ENCODE measurements at regions not wholly inside any gene's neighbourhood (a gene's known extent, or its start where the extent isn't known, plus 50 kb on each side); places are given as distances from the start of the nearest gene placed in this dataset.

- Histone ChIP-seq H3K4me3 (ENCODE audit: insufficient read depth, low read length, poor library complexity, severe bottlenecking) (no peak overlapping the region), H3K9me2 (replicated peaks; ENCODE audit: insufficient read depth, low read length) (no peaks in the 10 kb centered on the region), H4K20me1 (ENCODE audit: low read depth, low read length) (no peaks in the 10 kb centered on the region), H3F3A (ENCODE audit: insufficient read depth) (no peaks in the 10 kb centered on the region), H3K27me3 (ENCODE audit: low read length) (no peaks in the 10 kb centered on the region), H2AFZ (ENCODE audit: low read depth, low read length, severe bottlenecking) (no peak overlapping the region), H3K27ac (ENCODE audit: low read depth, low read length) (no peak overlapping the region), H3K79me2 (ENCODE audit: insufficient read depth, low read length) (no peaks in the 10 kb centered on the region), H3K9me3 (ENCODE audit: insufficient read depth, low read length) (no peaks in the 10 kb centered on the region), H3K9ac (ENCODE audit: low read length) (no peak overlapping the region), H3K36me3 (ENCODE audit: low read length) (no peaks in the 10 kb centered on the region), H3K4me2 (ENCODE audit: low read depth, low read length, poor library complexity, severe bottlenecking) (no peak overlapping the region)
- TF ChIP-seq CTCF (IDR thresholded peaks at IDR 0.05; ENCODE audit: insufficient read depth, low read length, poor library complexity, severe bottlenecking) (no peak), EZH2phosphoT487 (conservative IDR thresholded peaks at IDR 0.05; ENCODE audit: low read length) (no peak)
Measured at GRCh38 chr3:137108699-137109440, 151.1 kb downstream of the IL20RB start.

GRCh38 chr3:137110392-137110996 is 152.7 kb downstream of the IL20RB start:
- H3K36me3 ChIP-seq (ENCODE audit: low read length) = no peaks in the 10 kb centered on the region
- no peak overlapping the region for H2AFZ ChIP-seq (ENCODE audit: low read depth, low read length, severe bottlenecking)
- H3K27ac ChIP-seq (ENCODE audit: low read depth, low read length) = no peak overlapping the region
- H3F3A ChIP-seq (ENCODE audit: insufficient read depth) = no peaks in the 10 kb centered on the region
- no peak for TF ChIP-seq EZH2phosphoT487 (conservative IDR thresholded peaks at IDR 0.05; ENCODE audit: low read length)
- TF ChIP-seq CTCF (IDR thresholded peaks at IDR 0.05; ENCODE audit: insufficient read depth, low read length, poor library complexity, severe bottlenecking) = peak; percentile 32
- H3K9me3 ChIP-seq (ENCODE audit: insufficient read depth, low read length) = no peaks in the 10 kb centered on the region
- H3K27me3 ChIP-seq (ENCODE audit: low read length) = no peaks in the 10 kb centered on the region
- no peaks in the 10 kb centered on the region for H4K20me1 ChIP-seq (ENCODE audit: low read depth, low read length)
- H3K4me2 ChIP-seq (ENCODE audit: low read depth, low read length, poor library complexity, severe bottlenecking) = no peak overlapping the region
- no peaks in the 10 kb centered on the region for H3K79me2 ChIP-seq (ENCODE audit: insufficient read depth, low read length)
- H3K9ac ChIP-seq (ENCODE audit: low read length) = no peak overlapping the region
- H3K4me3 ChIP-seq (ENCODE audit: insufficient read depth, low read length, poor library complexity, severe bottlenecking) = no peak overlapping the region
- H3K9me2 ChIP-seq (replicated peaks; ENCODE audit: insufficient read depth, low read length) = no peaks in the 10 kb centered on the region

- Histone ChIP-seq H3K27me3 (ENCODE audit: low read length) (no peaks in the 10 kb centered on the region), H4K20me1 (ENCODE audit: low read depth, low read length) (no peaks in the 10 kb centered on the region), H3K9me3 (ENCODE audit: insufficient read depth, low read length) (no peaks in the 10 kb centered on the region), H3K4me3 (ENCODE audit: insufficient read depth, low read length, poor library complexity, severe bottlenecking) (no peak overlapping the region), H3K4me2 (ENCODE audit: low read depth, low read length, poor library complexity, severe bottlenecking) (no peak overlapping the region), H3K36me3 (ENCODE audit: low read length) (no peaks in the 10 kb centered on the region), H3K79me2 (ENCODE audit: insufficient read depth, low read length) (no peaks in the 10 kb centered on the region), H3K9ac (ENCODE audit: low read length) (no peak overlapping the region), H3K27ac (ENCODE audit: low read depth, low read length) (no peak overlapping the region), H2AFZ (ENCODE audit: low read depth, low read length, severe bottlenecking) (peak overlapping the region; percentile 12), H3K9me2 (replicated peaks; ENCODE audit: insufficient read depth, low read length) (no peaks in the 10 kb centered on the region), H3F3A (ENCODE audit: insufficient read depth) (no peaks in the 10 kb centered on the region)
- TF ChIP-seq EZH2phosphoT487 (conservative IDR thresholded peaks at IDR 0.05; ENCODE audit: low read length) (no peak), CTCF (IDR thresholded peaks at IDR 0.05; ENCODE audit: insufficient read depth, low read length, poor library complexity, severe bottlenecking) (no peak)
Measured at GRCh38 chr3:137111497-137111896, 153.7 kb downstream of the IL20RB start.

Data from SU-DHL-6 (cell line).